ENCODE measurements at regions not wholly inside any gene's neighbourhood (a gene's known extent, or its start where the extent isn't known, plus 50 kb on each side); places are given as distances from the start of the nearest gene placed in this dataset.

GRCh38 chr2:204373942-204374341, 171.3 kb upstream of the PARD3B start:
- TF ChIP-seq, protein P1, sequence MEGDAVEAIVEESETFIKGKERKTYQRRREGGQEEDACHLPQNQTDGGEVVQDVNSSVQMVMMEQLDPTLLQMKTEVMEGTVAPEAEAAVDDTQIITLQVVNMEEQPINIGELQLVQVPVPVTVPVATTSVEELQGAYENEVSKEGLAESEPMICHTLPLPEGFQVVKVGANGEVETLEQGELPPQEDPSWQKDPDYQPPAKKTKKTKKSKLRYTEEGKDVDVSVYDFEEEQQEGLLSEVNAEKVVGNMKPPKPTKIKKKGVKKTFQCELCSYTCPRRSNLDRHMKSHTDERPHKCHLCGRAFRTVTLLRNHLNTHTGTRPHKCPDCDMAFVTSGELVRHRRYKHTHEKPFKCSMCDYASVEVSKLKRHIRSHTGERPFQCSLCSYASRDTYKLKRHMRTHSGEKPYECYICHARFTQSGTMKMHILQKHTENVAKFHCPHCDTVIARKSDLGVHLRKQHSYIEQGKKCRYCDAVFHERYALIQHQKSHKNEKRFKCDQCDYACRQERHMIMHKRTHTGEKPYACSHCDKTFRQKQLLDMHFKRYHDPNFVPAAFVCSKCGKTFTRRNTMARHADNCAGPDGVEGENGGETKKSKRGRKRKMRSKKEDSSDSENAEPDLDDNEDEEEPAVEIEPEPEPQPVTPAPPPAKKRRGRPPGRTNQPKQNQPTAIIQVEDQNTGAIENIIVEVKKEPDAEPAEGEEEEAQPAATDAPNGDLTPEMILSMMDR (IDR thresholded peaks at IDR 0.05) = no peak
- no peak for TF ChIP-seq POLR2A (IDR thresholded peaks at IDR 0.05)

Data from lower leg skin (tissue), 3 donors.